Medulla oblongata (tissue), 1 donor: ENCODE measurements at regions not wholly inside any gene's neighbourhood (a gene's known extent, or its start where the extent isn't known, plus 50 kb on each side); places are given as distances from the start of the nearest gene placed in this dataset.
A peak's percentile ranks its signal among the peaks of the same experiment; 100 is the strongest.
"Not testable (repeated sequence)": the region's sequence is repeated elsewhere in the genome, so short reads cannot be mapped to it uniquely, and the experiment has no call there.

Experiments
- DNase-seq: peaks from one replicate; pipeline ENCODE4 v3.0.0-alpha.2; 2015; ENCODE audit errors: extremely low spot score

DNA sequence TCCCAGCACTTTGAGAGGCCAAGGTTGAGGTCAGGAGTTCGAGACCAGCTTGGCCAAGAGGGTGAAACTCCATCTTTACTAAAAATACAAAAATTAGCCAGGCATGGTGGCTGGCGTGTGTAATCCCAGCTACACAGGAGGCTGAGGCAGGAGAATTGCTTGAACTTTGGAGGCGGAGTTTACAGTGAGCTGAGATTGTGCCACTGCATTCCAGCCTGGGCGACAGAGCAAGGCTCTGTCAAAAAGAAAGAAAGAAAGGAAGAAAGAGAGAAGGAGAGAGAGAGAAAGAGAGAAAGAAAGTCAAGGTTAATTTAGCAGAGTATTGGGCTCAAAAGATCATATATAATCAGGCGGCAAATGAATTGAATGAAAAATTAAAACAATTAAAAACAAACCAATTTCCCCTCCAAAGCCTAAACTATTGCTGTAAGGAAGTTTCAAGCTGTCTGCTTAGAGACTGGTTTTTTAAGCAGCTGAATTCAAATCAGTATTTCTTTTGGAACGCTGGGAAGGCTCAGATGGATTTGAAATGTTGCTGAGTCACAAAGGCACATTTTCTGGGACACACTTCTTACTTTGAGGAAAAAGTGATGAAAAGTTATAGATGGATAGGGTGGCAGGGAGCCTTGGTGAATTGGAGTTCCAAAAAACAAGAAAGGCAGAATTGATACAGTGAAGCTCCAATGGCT lies 81.3 kb upstream of the BHLHE40 start:
- DNase-seq = peak; percentile 44

DNA sequence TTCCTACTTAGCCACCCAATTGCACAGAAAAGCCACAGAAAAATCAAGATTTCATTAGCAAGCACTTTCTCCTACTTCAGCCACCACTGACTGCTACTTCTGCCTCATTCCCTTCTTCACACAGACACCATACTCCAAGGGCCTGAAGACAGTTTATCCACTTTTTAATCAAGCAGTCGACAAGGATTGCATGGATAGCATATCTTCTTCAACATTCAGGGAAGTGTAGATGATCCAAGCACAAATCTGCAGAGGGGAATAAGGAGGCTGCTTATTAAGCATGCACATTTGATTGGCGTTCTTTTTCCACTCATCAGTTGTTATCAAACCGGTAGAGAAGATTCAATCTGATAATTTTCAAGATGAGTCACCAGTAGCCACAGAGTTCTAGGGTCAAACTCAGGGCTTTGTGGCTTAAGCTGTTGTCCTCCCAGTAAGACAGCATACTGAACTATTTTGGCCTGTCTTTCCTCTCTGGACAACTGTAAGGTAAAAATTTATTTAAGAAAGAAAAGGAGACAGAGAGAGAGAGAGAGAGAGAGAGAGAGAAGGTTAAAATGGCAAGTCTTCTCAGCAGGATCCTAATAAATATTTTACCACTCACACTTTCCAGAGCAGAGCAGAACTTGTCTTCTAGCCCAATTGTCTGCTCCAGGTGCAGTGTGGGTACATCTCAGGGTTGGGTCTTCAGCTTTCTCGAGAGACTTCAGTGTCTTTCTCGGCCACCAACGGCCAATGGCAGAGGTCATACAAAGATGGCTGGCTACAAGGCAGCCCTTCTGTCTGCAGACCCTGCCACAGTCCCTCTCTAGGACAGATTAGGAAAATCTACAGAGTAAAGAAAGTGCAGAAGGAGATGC lies 80.6 kb upstream of the BHLHE40 start:
- no peak for DNase-seq

DNA sequence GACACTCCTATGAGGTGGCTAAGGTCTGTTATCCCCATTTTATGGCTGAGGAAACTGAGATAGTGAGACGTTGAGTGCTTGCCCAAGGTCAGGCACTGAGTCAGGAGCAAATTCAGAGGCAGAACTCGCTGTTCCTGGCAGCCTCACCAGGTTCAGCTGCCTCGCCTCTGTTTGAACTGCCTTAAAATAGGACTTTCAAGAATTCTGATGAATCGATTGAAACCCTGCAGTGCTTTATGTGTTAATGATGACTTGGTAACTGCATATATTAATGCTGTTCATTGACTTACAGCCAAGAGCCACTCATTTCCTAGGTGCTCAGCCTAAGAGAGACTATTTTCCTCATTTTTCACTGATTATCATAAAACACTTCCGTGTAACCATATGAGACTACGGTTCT lies 79.5 kb upstream of the BHLHE40 start:
- DNase-seq = peak; percentile 36

DNA sequence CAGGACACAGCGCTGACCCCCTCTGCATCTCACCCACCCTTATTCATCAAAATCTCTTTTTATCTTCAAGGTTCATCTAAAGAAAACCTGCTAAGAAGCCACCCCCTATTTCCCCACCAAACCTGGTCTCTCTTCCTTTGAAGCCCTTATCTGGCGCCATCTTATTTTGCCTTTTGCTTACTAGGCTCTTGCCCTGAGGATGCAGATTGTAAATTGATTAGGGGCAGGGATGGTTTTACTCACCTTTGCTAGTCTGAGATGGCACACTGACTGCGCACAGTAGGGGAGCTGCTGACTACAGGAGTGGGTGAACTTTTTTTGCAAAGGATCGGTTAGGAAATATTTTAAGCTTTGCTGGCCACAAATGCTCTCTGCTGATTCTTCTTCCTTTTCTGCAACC lies 78.9 kb upstream of the BHLHE40 start:
- DNase-seq = no peak

DNA sequence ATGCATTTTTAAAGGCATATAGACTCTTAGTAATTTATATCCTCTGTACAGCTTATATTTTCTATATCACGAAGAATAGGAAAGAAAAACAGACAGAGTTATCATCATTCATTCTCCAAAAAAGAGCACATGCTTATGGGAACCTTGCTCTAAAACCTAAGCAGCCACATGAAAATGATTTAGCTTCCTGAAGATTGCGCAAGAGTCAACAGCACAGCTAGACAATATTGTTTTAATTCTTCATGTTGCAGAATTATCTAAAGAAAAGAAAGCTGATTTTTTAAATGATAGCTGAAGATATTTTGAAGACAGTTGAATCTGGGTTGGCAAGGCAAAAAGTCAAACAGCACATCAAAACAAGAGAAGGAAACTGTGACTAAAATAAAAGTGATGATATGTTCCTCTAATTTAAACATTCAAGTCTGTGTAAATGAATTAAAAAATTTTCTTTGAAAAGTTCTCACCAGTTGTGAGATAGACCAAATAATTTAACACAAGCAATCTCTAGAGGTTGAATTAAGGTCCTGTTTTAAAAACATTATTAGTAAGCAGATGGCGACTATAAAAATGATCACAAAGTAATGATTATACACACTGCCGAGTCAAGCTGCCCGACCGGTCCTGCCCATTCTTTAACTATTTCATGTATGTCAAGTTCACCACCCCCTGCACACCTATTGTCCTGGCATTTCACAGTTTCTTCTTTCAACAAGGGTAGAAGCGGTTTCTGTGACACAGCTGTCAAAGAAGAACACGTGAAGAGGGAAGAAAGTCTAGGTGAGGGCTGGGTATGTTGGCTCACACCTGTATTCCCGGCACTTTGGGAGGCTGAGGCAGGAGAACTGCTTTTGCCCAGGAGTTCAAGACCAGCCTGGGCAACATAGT lies 74.2 kb upstream of the BHLHE40 start:
- no peak for DNase-seq

DNA sequence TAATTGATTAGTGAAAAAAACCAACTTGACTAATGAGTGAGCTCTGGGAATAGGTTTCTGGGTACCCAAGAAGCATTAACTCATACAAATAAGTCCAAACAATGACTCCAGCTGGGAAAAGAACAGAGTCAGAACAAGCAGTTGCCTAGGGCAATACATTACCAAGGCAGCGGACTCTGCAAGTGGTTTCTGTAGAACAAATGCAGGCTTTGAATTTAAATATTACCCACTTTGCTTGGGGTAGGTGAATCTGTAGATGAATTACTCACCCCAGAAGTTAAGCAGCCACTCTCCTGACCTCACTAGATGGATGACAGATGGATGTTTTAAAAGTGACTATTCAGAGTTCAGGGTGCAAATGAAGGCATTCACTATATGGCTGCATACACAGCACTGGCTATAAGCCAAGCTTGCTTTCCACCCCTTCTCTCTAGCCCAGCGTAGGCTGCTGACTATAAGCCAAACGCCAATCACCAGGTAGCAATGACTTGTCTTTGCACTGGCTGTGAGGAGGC lies 73.1 kb upstream of the BHLHE40 start:
- peak; percentile 35 for DNase-seq

DNA sequence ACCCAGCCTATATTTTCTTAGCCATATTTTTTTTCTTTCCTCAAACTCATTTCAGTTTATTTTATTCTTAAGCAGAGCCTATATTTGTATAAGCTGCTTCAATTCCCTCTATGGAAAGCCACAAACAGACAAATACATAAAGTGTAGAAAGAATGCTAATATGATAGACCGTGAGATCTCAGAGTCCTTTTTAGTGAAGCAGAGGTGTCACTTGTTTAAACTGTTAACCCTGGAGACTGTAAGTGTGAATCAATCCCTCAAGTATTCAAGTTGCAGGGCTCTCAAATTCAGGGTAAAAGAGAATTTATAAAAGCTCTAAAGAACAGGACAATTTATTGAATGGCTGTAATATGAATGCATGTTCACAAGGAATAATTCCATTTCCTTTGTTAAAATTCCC lies 72.2 kb upstream of the BHLHE40 start:
- no peak for DNase-seq

DNA sequence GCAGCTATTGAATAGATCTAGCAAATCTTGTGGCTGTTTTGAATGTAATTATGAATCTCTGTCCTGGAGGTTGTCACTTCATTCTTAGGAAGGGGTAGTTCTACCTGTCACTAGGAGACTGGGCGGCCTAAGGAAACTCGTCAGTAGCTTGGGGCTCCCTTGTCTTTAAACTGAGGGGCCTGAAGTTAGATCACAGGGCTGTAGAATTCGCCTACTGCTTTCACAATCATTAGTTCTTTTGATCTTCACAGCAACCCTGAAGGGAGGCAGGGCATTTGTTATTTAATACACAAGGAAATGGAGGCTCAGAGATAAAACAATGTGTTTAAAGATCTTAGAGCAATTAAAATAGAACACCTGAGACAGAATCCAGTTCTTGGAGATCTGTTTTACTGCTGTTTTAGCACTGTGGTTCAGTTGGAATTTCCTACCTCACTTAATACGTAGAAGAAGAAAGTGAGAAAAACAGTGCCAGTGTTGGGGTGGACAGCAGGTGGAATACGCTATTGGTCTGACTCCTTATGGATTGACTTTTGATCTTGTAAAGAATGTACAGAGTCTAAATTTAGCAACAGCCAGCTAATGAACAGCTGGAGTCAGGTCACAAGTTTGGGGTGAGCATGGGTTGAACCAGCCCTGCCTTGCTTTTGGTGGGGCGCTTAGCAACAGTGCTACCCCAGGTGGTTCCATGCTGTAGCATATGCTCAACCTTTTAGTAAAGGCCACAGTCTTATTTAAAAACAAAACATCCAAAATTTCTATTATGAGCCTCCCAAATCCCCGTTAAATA lies 71.4 kb upstream of the BHLHE40 start:
- no peak for DNase-seq

DNA sequence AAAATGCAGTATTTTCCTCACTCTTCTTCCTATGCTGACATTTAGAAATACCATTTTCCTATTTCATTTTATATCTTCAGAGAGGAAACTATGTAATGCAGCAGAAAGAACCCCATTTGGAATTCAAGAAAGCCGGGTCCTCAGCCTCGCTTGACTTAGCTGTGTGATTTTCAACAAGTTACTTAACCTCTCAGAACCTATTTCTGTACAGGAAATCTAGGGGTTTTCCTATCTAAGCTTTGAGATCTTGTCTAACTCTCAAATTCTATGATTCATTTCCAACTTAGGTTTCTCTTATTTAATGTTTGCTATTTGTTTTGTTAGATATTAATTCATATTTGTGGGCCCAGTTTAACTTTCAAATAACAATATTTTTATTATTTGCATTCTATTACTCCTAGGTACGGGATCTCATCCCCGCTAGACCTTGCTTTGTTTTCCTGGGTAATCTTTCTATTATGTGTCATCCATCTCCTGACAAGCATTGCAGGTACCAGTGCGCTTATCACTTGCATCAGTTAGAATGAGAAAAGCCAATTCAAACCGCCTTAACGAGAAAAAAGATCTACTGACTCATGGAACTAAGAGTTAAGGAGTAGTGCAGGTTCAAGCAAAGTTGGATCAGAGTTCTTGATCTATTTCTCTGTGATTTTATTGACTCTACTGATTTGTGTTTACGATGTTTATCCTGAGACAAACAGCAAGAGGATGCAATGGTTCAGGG lies 70.6 kb upstream of the BHLHE40 start:
- no peak for DNase-seq

DNA sequence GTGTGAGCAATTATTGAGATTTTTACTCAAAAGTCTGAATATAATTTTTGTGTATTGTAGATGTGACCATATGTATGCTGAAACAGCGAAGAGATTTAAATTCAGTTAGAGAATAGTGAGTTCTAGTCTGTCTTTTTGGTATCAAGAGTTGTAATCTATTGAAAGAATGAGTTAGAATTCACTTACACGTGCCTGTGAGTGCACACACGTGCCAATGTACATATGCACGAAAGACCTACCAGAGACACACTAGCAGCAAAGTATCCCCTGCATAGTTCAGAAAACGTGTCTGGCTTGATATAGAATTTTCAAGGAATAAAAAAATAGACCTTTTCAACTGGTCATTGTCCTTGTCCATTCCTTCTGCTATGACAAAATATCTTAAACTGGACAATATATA lies 64.8 kb upstream of the BHLHE40 start:
- no peak for DNase-seq

DNA sequence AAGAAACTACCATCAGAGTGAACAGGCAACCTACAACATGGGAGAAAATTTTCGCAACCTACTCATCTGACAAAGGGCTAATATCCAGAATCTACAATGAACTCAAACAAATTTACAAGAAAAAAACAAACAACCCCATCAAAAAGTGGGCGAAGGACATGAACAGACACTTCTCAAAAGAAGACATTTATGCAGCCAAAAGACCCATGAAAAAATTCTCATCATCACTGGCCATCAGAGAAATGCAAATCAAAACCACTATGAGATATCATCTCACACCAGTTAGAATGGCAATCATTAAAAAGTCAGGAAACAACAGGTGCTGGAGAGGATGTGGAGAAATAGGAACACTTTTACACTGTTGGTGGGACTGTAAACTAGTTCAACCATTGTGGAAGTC lies 57.6 kb upstream of the BHLHE40 start:
- not testable (repeated sequence) for DNase-seq

DNA sequence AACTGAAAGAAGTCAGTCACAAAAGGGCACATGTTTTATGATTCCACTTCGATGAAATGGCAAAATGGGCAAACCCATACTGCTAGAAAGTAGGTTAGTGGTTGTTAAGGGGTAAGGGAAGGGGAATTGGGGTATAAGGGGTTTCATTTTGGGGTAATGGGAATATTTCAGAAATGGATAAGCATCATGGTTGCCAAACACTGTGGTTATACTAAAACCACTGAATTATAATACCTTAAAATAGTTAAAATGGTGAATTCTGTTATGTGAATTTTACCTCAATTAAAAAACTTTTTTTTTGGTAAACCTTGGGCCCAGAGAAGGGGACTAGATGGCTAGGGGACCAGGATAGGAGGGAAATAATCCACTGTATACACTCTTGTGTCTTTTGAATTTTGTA lies 52.3 kb upstream of the BHLHE40 start:
- DNase-seq = no peak

DNA sequence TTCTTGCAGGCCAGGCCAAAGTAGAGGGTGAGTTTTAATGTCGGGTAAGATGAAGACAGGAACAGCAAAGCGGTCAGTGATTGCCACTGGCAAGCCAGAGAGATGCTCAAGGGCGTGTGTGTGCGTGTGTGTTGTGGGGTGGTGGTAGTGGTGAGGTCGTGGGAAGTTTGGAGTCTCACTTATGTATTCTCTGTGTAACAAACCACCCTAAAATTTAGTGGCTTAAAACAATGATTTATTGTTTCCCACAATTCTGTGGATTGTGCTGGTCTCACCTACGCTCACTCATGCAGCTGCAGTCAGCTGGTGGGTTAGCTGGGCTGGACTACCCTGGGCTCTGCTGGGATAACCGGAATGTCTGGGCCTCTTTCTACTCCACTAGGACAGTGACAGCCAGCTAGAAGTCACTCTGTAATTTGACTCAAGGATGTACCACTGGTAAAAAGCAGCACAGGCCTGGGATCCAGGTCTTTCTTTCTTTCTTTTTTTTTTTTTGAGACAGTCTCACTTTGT lies 50.9 kb upstream of the BHLHE40 start:
- DNase-seq = no peak
